GM18511 (cell line): ENCODE measurements at regions not wholly inside any gene's neighbourhood (a gene's known extent, or its start where the extent isn't known, plus 50 kb on each side); places are given as distances from the start of the nearest gene placed in this dataset.
"Not testable (repeated sequence)": the region's sequence is repeated elsewhere in the genome, so short reads cannot be mapped to it uniquely, and the experiment has no call there.

ENCODE experiments used
- ATAC-seq: cut with Tn5 transposase; IDR thresholded peaks from one replicate; pipeline ENCODE4 v1.9.1; 2021; ENCODE audit warnings: mild to moderate bottlenecking, moderate library complexity; ENCODE audit not compliant: unreplicated experiment

DNA sequence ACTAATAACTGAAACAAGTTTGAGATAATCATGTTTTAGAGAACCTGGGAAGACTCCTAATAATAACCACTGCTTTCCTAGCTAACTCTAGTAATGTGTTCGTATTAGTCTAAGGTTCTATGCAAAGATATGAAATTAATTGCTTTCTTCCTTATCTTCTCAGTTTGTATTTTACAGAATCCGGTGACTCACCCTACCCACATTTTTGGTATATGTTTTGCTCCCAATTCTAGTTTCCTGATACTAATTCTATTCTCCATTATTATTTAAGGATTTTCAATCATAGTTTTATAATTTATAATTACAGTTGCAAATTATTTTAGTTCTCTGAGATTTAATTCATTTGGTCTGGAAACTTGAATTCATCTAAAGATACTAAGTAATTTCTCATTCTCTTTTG, 394.6 kb upstream of the SETBP1 start:
- no peak for ATAC-seq

DNA sequence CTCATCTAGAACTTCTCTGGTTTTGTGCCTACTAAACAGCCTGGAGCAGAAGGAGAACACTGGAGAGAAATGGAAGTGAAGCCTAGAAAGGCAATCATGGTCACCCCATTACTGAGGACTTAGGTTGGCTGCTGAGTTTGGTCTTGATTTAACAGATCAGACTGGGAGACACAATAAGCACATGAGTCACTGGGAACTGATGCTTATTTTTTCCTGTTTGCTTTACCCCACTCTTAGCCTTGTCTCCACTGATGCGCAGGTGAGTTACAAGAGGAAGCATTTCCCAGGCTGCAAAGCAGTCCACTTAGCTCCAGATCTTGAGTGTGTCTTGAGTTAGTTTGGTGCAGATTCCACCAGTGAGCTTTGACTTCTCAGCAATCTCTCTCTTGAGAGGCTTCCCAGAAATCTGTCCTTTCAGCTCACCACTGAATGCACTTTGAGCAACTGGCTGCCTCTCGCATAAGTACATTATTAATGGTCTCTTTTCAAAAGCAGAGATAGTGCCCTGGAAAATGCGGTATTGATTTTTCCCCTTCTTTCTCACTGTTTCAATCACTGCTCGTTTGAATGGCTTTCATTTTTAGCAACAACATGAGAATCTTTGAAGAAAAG, 390.2 kb upstream of the SETBP1 start:
- no peak for ATAC-seq

- no peak for ATAC-seq
Measured at GRCh38 chr18:44298566-44298965, 382.1 kb upstream of the SETBP1 start.

- ATAC-seq = no peak
Measured at GRCh38 chr18:44309185-44309584, 371.5 kb upstream of the SETBP1 start.

DNA sequence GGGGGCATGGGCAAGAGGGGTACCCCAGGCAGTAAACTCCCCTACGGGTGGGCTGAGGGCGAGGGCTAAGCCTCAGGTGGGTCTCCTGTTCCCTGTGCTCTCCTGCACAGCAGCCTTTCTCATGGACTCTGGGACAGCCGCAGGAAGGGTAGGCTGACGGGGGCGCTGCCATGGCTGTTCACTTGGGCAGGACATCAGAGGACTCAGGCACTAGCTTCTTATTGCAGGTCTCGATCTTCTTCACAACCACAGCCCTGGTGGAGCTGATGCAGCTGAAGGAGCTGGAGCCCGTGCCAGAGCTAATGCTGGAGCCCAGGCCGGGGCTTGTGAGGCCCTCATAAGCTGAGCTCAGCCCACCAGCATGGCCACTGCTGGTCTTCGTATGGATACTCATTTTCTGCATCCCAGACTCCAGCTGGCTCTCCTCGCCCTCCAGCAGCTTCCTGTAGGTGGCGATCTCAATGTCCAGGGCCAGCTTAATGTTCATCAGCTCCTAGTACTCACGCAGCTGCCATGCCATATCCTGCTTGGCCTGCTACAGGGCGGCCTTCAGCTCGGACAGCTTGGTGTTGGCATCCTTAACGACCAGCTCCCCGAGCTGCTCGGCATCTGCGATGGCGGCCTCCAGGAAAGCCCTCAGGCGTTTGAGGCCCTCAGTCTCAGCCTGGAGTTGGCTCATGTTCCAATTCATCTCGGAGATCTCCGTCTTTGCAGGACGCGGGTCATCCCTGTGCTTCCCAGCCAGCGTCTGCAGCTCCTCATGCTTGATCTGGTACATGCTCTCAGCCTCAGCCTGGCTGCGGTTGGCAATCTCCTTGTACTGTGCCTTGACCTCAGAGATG, 359.8 kb upstream of the SETBP1 start:
- ATAC-seq = no peak

DNA sequence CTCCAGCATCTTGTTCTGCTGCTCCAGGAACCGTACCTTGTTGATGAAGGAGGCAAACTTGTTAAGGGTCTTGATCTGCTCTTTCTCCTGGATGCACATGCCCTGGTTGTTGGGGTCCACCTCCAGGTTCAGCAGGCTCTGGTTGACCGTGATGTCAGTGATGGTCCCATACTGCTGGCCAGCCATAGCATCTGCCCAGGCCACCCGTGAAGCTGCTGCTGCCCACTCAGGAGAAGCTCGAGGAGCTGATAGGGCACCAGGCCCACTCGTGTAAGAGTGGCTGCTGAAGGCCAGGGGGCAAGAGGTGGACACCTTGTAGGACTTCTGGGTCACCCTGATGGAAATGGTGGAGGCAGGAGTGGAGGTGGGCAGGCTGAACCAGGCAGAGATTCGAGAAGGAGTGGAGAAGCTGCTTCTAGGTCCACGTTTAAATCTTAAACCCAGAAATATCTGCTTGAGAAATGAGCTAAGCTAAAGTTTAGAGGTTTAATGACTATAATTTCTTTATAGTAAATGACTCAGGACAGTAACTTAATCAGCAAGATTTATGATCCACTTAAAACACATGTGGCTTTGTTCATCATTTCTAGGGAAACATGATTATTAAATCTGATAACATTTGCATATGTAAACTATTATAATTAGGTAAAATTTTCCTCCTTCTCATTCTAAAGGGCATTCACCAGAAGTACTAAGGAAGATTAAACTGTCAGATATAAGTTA, 358.7 kb upstream of the SETBP1 start:
- ATAC-seq = no peak

GRCh38 chr18:44323125-44323524, 357.6 kb upstream of the SETBP1 start:
- ATAC-seq = no peak

GRCh38 chr18:44324361-44324760, 356.3 kb upstream of the SETBP1 start:
- ATAC-seq = no peak

DNA sequence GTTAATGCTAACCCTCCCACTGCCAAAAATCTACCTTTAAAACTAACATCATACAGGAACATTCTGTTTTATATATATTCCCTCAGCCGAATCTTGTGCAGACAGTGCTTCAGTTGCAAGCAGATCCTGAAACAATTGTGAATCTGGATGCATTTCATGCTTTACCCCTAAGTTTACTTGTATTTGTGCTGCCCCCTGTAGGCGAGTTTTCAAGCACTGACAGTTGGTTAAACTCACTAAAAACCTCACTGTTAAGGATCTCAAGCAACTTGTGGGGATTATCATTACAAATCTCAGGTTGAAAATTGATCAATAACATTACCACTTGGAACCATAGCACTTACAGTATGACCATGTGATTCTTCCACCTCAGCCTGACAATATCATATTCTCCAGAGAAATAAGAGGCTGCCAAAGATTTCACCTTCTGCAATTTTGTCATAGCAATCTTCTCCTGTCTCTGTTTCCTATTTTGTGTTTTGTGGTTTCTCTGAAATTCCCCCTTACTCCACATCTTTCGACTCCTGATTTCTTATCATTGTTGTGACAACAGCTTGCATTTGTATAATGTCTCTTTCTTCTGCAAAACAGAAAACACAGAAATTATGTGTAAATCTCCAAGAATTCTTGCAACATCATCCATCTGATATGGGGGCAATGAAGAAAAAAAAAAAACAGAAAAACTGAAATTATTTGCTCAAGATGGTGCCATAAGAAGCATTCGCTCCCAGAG, 354.6 kb upstream of the SETBP1 start:
- no peak for ATAC-seq

- no peak for ATAC-seq
Measured at GRCh38 chr18:44331656-44332570, 348.8 kb upstream of the SETBP1 start.

DNA sequence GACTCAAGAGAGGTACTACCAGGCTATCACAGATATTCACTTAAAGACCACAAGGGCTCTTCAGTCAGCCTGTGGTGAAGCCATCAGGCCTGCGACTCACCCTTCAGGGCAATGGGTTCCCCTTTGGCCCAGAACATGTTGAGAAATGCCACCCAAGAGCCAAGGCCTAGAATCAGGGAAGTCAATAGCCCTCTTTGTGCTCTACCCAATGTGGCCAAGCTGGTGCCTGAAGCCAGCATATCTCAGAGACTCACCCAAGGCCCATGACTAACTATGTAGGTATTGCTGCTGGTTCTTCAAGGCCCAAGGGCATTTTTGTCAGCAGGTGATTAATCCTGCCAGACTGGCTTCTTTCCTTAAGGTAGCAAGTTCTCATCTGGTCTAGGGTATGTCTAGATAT, 338.9 kb upstream of the SETBP1 start:
- ATAC-seq = no peak

GRCh38 chr18:44342162-44342561, 338.5 kb upstream of the SETBP1 start:
- no peak for ATAC-seq

- no peak for ATAC-seq
Measured at GRCh38 chr18:44342946-44343345, 337.7 kb upstream of the SETBP1 start.

- ATAC-seq = no peak
Measured at GRCh38 chr18:44343570-44343969, 337.1 kb upstream of the SETBP1 start.

GRCh38 chr18:44356566-44357157, 324.0 kb upstream of the SETBP1 start:
- no peak for ATAC-seq

GRCh38 chr18:44358402-44358801, 322.3 kb upstream of the SETBP1 start:
- no peak for ATAC-seq

GRCh38 chr18:44359741-44360140, 320.9 kb upstream of the SETBP1 start:
- ATAC-seq = not testable (repeated sequence)

- not testable (repeated sequence) for ATAC-seq
Measured at GRCh38 chr18:44362213-44362612, 318.5 kb upstream of the SETBP1 start.

DNA sequence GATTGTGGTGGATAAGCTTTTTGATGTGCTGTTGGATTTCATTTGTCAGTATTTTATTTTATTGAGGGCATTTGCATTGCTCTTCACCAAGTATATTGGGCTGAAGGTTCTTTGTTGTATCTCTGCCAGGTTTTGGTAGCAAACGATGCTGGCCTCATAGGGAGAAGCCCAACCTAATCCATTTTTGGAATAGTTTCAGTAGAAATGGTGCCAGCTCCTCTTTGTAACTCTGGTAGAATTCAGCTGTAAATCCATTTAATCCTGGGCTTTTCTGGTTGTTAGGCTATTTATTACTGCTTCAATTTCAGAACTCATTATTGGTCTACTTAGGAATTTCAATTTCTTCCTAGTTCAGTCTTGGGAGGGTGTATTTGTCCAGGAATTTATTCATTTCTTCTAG, 309.8 kb upstream of the SETBP1 start:
- ATAC-seq = no peak

GRCh38 chr18:44374966-44375365, 305.7 kb upstream of the SETBP1 start:
- no peak for ATAC-seq
